ENCODE measurements at regions not wholly inside any gene's neighbourhood (a gene's known extent, or its start where the extent isn't known, plus 50 kb on each side); places are given as distances from the start of the nearest gene placed in this dataset.

DNA sequence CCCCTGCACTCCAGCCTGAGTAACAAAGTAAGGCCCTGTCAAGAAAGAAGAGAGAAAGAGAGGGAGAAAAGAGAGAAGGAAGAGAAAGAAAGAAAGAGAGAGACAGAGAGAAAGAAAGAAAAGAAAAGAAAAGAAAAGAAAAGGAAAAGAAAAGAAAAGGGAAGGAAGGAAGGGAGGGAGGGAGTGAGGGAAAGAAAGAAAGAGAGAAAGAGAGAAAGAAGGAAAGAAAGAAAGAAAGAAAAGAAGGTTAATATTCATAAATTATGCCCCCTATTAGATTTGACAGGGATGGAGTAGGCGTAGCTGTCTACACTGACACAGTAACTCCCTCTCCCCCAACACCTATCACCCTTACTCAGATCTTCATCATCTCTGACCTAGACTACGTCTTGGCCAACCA, 202.3 kb downstream of the SP3 start:
- Histone ChIP-seq H3K27ac (no peak overlapping the region), H3K4me3 (no peak overlapping the region), H3K9me3 (no peaks in the 10 kb centered on the region), H3K4me1 (peaks cover 0 to 3% (median 0%) of the 10 kb centered on the region in 9 donors), H3K36me3 (no peaks in the 10 kb centered on the region), H3K27me3 (no peaks in the 10 kb centered on the region)
- TF ChIP-seq, protein P1, sequence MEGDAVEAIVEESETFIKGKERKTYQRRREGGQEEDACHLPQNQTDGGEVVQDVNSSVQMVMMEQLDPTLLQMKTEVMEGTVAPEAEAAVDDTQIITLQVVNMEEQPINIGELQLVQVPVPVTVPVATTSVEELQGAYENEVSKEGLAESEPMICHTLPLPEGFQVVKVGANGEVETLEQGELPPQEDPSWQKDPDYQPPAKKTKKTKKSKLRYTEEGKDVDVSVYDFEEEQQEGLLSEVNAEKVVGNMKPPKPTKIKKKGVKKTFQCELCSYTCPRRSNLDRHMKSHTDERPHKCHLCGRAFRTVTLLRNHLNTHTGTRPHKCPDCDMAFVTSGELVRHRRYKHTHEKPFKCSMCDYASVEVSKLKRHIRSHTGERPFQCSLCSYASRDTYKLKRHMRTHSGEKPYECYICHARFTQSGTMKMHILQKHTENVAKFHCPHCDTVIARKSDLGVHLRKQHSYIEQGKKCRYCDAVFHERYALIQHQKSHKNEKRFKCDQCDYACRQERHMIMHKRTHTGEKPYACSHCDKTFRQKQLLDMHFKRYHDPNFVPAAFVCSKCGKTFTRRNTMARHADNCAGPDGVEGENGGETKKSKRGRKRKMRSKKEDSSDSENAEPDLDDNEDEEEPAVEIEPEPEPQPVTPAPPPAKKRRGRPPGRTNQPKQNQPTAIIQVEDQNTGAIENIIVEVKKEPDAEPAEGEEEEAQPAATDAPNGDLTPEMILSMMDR (IDR thresholded peaks at IDR 0.05) = no peak
- intact Hi-C loops (cut with DNase I) = loop anchor here in 1 of 10 donors (10.0 kb wide), 1 partner anchor 272 kb away; no protein-coding TSS in a partner anchor
- DNase-seq (no peak), ATAC-seq (no peak)
- 94 to 97% methylated on average over 2 of the region's 2 CpGs for WGBS, 2 donors

DNA sequence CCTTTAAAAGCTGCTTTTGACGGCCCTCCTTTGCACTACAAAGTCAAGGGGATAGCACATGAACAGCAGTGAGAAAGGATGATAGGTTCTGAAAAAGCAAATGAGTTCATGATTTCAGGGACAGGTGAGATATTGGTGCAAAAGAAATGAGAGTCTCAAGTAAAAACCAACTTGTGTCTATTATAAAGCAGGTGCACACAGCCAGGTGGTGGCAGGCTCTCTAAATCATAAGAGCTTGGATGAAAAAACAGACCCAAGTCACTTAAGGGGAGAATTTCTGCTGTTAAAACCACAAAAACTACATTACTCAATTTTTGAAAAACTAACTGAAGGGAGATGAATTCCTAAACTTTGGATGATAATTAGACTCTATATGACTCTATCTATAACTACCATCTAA, 201.5 kb downstream of the SP3 start:
- H3K27me3 ChIP-seq = no peaks in the 10 kb centered on the region
- H3K4me3 ChIP-seq = no peak overlapping the region
- H3K36me3 ChIP-seq = no peaks in the 10 kb centered on the region
- H3K4me1 ChIP-seq = peaks cover 0 to 3% (median 0%) of the 10 kb centered on the region in 9 donors
- intact Hi-C loops (cut with DNase I) = loop anchor here in 1 of 10 donors (10.0 kb wide), 1 partner anchor 271 kb away; no protein-coding TSS in a partner anchor
- DNase-seq (no peak), ATAC-seq (no peak)
- WGBS, 2 donors = 94 to 100% methylated on average over 1 of the region's 1 CpG
- H3K9me3 ChIP-seq = no peaks in the 10 kb centered on the region
- no peak overlapping the region for H3K27ac ChIP-seq
- TF ChIP-seq, protein P1 (IDR thresholded peaks at IDR 0.05) = no peak

DNA sequence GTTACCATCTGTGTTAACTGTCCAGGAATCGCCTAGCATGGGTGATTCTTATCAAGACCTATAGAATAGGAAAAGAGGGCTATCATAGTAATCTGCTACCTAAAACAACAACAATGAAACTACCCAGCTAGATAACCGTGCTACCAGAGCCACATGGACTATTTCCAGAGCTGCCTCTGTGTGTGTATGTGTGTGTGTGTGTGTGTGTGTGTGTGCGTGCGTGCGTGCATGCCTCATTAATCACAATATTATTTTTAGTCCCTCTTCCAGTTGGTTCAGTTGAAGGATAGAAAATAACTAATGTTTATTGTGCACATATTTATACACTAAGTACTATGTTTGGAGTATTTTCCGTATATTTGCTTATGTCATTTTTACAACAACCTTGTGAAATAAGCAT, 201.1 kb downstream of the SP3 start:
- Histone ChIP-seq H3K27me3 (no peaks in the 10 kb centered on the region), H3K36me3 (no peaks in the 10 kb centered on the region), H3K4me3 (no peak overlapping the region), H3K4me1 (peaks cover 0 to 3% (median 0%) of the 10 kb centered on the region in 9 donors), H3K27ac (no peak overlapping the region), H3K9me3 (no peaks in the 10 kb centered on the region)
- WGBS, 2 donors = 38 to 43% methylated on average over 6 of the region's 6 CpGs
- TF ChIP-seq, protein P1 (IDR thresholded peaks at IDR 0.05) = no peak
- DNase-seq = peak in 1 of 2 donors; percentile 44
- intact Hi-C loops (cut with DNase I) = loop anchor here in 1 of 10 donors (10.0 kb wide), 1 partner anchor 271 kb away; no protein-coding TSS in a partner anchor
- peak in 6 of 8 donors; percentile 46 to 79 (median 68) for ATAC-seq

DNA sequence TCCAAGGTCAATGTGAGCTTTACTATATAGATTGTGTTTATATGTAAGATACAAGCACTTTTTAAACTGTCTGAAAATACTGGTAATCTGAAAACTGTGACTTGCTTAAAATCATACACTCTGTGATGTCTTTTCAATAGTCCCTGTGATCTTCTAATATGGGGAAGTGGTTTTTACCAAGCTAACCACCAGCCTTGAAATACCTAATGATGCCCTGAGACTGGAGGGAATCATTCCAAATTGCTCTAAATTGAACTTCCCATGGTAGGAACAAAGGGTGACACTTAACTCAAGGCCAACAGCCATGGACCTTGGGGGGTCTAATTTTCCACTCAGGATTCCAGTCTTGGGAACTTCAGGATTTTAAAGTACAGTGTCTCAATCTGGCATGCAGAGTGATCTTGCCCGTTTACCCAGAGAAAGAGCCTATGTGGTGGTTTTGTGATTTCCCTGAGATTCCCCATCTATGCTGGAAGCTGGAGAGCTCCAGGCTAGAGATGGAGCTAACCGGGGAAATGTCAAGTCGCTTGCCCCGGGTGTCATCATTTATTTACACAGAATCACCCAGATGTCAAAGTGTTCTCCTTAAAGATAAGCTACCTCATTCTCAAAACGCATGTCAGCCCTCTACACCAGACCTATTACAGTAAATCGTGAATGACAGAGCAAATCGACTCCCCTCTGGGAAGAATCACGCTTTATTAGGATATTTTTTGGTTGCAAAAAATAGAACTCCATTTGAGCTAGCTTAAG, 198.5 kb downstream of the SP3 start:
- no peaks in the 10 kb centered on the region for H3K36me3 ChIP-seq
- WGBS, 2 donors = 75 to 78% methylated on average over 8 of the region's 8 CpGs
- no peaks in the 10 kb centered on the region for H3K9me3 ChIP-seq
- no peak for ATAC-seq
- TF ChIP-seq, protein P1 (IDR thresholded peaks at IDR 0.05) = no peak
- H3K4me1 ChIP-seq = peaks cover 0 to 3% (median 0%) of the 10 kb centered on the region in 9 donors
- H3K27ac ChIP-seq = no peak overlapping the region
- H3K27me3 ChIP-seq = no peaks in the 10 kb centered on the region
- intact Hi-C loops (cut with DNase I) = loop anchor here in 1 of 10 donors (10.0 kb wide), 1 partner anchor 268 kb away; no protein-coding TSS in a partner anchor
- no peak overlapping the region for H3K4me3 ChIP-seq
- DNase-seq = no peak

All from heart right ventricle (tissue), 16 donors.